ENCODE measurements at regions not wholly inside any gene's neighbourhood (a gene's known extent, or its start where the extent isn't known, plus 50 kb on each side); places are given as distances from the start of the nearest gene placed in this dataset.

DNA sequence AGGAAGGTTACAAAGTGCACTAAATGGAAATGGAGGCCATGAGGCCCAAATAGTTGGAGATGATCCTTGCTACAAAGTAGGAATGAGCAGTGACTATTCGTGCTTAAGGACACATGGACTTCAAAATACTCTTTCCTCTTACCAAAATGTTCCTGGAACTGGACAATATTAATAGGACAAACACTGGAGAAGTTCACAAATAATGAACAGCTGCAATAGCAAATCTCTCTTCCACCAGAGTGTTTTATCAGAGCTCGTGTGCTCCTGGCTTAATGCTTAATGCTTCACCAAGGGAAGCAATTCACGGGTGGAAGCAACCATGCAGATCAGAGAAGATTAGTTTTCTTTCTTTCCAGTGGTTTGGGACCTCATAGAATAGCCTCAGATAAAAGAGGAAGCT is 435.4 kb downstream of the BCKDHB start:
- Histone ChIP-seq H2BK20ac (ENCODE audit: low read length) (no peak overlapping the region), H3K79me2 (ENCODE audit: control insufficient read depth in 1 of 2, insufficient read depth in 2 of 2, low read length in 2 of 2) (no peaks in the 10 kb centered on the region), H2BK120ac (replicated peaks; ENCODE audit: low read depth, low read length) (no peak overlapping the region), H3K9ac (replicated peaks in 1 of 4; ENCODE audit: extremely low read depth in 1 of 4, low read depth in 3 of 4, low read length in 3 of 4) (no peak overlapping the region), H2AFZ (ENCODE audit: low read length) (no peak overlapping the region), H2BK12ac (ENCODE audit: low read depth, low read length) (no peak overlapping the region), H3K4me2 (ENCODE audit: insufficient read depth in 1 of 2, low read depth in 2 of 2, low read length in 2 of 2) (no peak overlapping the region), H4K91ac (replicated peaks; ENCODE audit: insufficient read length, low read length) (no peak overlapping the region), H4K8ac (ENCODE audit: extremely low read depth, insufficient read depth, low read length) (no peak overlapping the region), H3K36me3 (ENCODE audit: control insufficient read depth in 2 of 4, insufficient read depth in 4 of 4, low read length in 3 of 4) (no peaks in the 10 kb centered on the region), H3K79me1 (ENCODE audit: low read depth, low read length) (no peaks in the 10 kb centered on the region), H3K4me3 (ENCODE audit: extremely low read depth in 1 of 4, insufficient read depth in 2 of 4, low read depth in 3 of 4, low read length in 4 of 4) (no peak overlapping the region), H3K27me3 (replicated peaks in 1 of 4; ENCODE audit: control insufficient read depth in 3 of 4, extremely low read depth in 1 of 4, insufficient read depth in 3 of 4, low read length in 3 of 4) (no peaks in the 10 kb centered on the region), H2BK15ac (ENCODE audit: low read length) (no peak overlapping the region), H3K9me3 (ENCODE audit: insufficient read depth in 2 of 2, low read depth in 1 of 2, low read length in 1 of 2) (no peaks in the 10 kb centered on the region), H3K4ac (replicated peaks; ENCODE audit: insufficient read length, low read depth, low read length) (no peak overlapping the region), H2AK5ac (ENCODE audit: low read depth, low read length) (no peak overlapping the region), H3K23me2 (ENCODE audit: low read depth, low read length) (no peaks in the 10 kb centered on the region), H4K5ac (ENCODE audit: insufficient read length, low read depth, low read length) (no peak overlapping the region), H2BK5ac (ENCODE audit: low read depth, low read length) (no peak overlapping the region), H3K4me1 (replicated peaks in 1 of 4; ENCODE audit: control insufficient read depth in 3 of 4, insufficient read depth in 4 of 4, low read length in 3 of 4) (no peaks in the 10 kb centered on the region), H3K14ac (ENCODE audit: insufficient read length) (no peak overlapping the region), H3K27ac (ENCODE audit: low read depth, low read length) (no peak overlapping the region), H4K20me1 (replicated peaks in 1 of 2; ENCODE audit: control insufficient read depth in 1 of 2, insufficient read depth in 2 of 2, low read length in 2 of 2) (no peaks in the 10 kb centered on the region), H3K23ac (ENCODE audit: insufficient read length) (no peak overlapping the region), H3K18ac (ENCODE audit: extremely low read depth, low read length) (no peak overlapping the region), H3K56ac (replicated peaks; ENCODE audit: insufficient read length, low read depth, low read length) (no peak overlapping the region)
- WGBS, 2 experiments (ENCODE audit: extremely low coverage in 1 of 2, insufficient coverage in 1 of 2, insufficient read length in 1 of 2, insufficient replicate concordance in 2 of 2, low coverage in 1 of 2, low lambda C conversion rate in 2 of 2, missing lambda C conversion rate in 1 of 2), result 92% methylated on average over 3 of the region's 3 CpGs; no CpG with 5 or more reads in 1 of the 2 experiments
- ChIA-PET POLR2A (ENCODE audit: partially characterized antibody) (no interaction called here), CTCF (ENCODE audit: partially characterized antibody) (no interaction called here)
- TF ChIP-seq KDM4A (IDR thresholded peaks at IDR 0.05; ENCODE audit: low read depth, low read length, severe bottlenecking), result no peak
- TF ChIP-seq RXRA (IDR thresholded peaks at IDR 0.05; ENCODE audit: insufficient read depth, low read depth, low read length), result no peak
- TF ChIP-seq PHF8 (conservative IDR thresholded peaks at IDR 0.05; ENCODE audit: low read depth, low read length), result no peak
- no peak for TF ChIP-seq POLR2AphosphoS5 (IDR thresholded peaks at IDR 0.05; ENCODE audit: low read depth, low read length)
- no peak for TF ChIP-seq ASH2L (IDR thresholded peaks at IDR 0.05; ENCODE audit: low read length)
- TF ChIP-seq, protein P1, sequence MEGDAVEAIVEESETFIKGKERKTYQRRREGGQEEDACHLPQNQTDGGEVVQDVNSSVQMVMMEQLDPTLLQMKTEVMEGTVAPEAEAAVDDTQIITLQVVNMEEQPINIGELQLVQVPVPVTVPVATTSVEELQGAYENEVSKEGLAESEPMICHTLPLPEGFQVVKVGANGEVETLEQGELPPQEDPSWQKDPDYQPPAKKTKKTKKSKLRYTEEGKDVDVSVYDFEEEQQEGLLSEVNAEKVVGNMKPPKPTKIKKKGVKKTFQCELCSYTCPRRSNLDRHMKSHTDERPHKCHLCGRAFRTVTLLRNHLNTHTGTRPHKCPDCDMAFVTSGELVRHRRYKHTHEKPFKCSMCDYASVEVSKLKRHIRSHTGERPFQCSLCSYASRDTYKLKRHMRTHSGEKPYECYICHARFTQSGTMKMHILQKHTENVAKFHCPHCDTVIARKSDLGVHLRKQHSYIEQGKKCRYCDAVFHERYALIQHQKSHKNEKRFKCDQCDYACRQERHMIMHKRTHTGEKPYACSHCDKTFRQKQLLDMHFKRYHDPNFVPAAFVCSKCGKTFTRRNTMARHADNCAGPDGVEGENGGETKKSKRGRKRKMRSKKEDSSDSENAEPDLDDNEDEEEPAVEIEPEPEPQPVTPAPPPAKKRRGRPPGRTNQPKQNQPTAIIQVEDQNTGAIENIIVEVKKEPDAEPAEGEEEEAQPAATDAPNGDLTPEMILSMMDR (IDR thresholded peaks at IDR 0.05; ENCODE audit: control extremely low read depth in 1 of 3, insufficient read depth in 1 of 3, low read depth in 1 of 3, low read length in 3 of 3), result no peak
- TF ChIP-seq CHD1 (IDR thresholded peaks at IDR 0.05; ENCODE audit: low read depth, low read length), result no peak
- TF ChIP-seq YY1 (IDR thresholded peaks at IDR 0.05; ENCODE audit: low read depth, low read length), result no peak
- no peak for TF ChIP-seq CEBPB (IDR thresholded peaks at IDR 0.05; ENCODE audit: low read depth, low read length)
- no peak for TF ChIP-seq SP1 (IDR thresholded peaks at IDR 0.05; ENCODE audit: low read depth, low read length)
- no peak for TF ChIP-seq ZNF274 (IDR thresholded peaks at IDR 0.05; ENCODE audit: borderline replicate concordance, extremely low read depth, low read length)
- TF ChIP-seq NANOG (IDR thresholded peaks at IDR 0.05; ENCODE audit: insufficient read depth, low read depth, low read length, poor library complexity, severe bottlenecking), result no peak
- TF ChIP-seq SIN3A (conservative IDR thresholded peaks at IDR 0.05 in 1 of 2, IDR thresholded peaks at IDR 0.05 in 1 of 2; ENCODE audit: low read depth in 1 of 2, low read length in 2 of 2), result no peak
- DNase-seq (ENCODE audit: low read depth in 1 of 2, low spot score in 2 of 2) (no peak), FAIRE-seq (no peak)

Data from H1 (cell line).